ENCODE measurements at regions not wholly inside any gene's neighbourhood (a gene's known extent, or its start where the extent isn't known, plus 50 kb on each side); places are given as distances from the start of the nearest gene placed in this dataset.

GRCh38 chr5:104652271-104652861 lies 1089.8 kb upstream of the NUDT12 start:
- Mint-ChIP-seq H3K4me1 (no peaks in the 10 kb centered on the region), H3K9me3 (peaks cover 26% of the 10 kb centered on the region), H3K27ac (no peak overlapping the region), H3K36me3 (ENCODE audit: low read depth) (no peaks in the 10 kb centered on the region), H3K4me3 (no peak overlapping the region), H3K27me3 (no peaks in the 10 kb centered on the region)
- no peak for DNase-seq
- ATAC-seq: no peak

GRCh38 chr5:104650313-104651055 lies 1087.9 kb upstream of the NUDT12 start:
- no peak for DNase-seq
- no peak for ATAC-seq
- Mint-ChIP-seq H3K36me3 (ENCODE audit: low read depth) (no peaks in the 10 kb centered on the region), H3K27ac (no peak overlapping the region), H3K4me1 (no peaks in the 10 kb centered on the region), H3K4me3 (no peak overlapping the region), H3K9me3 (peaks cover 16% of the 10 kb centered on the region), H3K27me3 (no peaks in the 10 kb centered on the region)

- ATAC-seq (no peak), DNase-seq (no peak)
- no peak overlapping the region for H3K4me3 Mint-ChIP-seq
- no peaks in the 10 kb centered on the region for H3K27me3 Mint-ChIP-seq
- no peaks in the 10 kb centered on the region for H3K36me3 Mint-ChIP-seq (ENCODE audit: low read depth)
- no peaks in the 10 kb centered on the region for H3K4me1 Mint-ChIP-seq
- no peaks in the 10 kb centered on the region for H3K9me3 Mint-ChIP-seq
- H3K27ac Mint-ChIP-seq: no peak overlapping the region
Measured at GRCh38 chr5:104646416-104646815, 1083.8 kb upstream of the NUDT12 start.

- Mint-ChIP-seq H3K4me1 (no peaks in the 10 kb centered on the region), H3K27me3 (no peaks in the 10 kb centered on the region), H3K27ac (no peak overlapping the region), H3K36me3 (ENCODE audit: low read depth) (no peaks in the 10 kb centered on the region), H3K9me3 (no peaks in the 10 kb centered on the region), H3K4me3 (no peak overlapping the region)
- ATAC-seq (no peak), DNase-seq (no peak)
Measured at GRCh38 chr5:104643320-104643719, 1080.7 kb upstream of the NUDT12 start.

- no peak for DNase-seq
- Mint-ChIP-seq H3K36me3 (ENCODE audit: low read depth) (no peaks in the 10 kb centered on the region), H3K4me3 (no peak overlapping the region), H3K27me3 (no peaks in the 10 kb centered on the region), H3K4me1 (no peaks in the 10 kb centered on the region), H3K9me3 (peaks cover 3% of the 10 kb centered on the region), H3K27ac (no peak overlapping the region)
- ATAC-seq: no peak
Measured at GRCh38 chr5:104635227-104635626, 1072.6 kb upstream of the NUDT12 start.

GRCh38 chr5:104628911-104629310 lies 1066.3 kb upstream of the NUDT12 start:
- Mint-ChIP-seq H3K4me3 (no peak overlapping the region), H3K27me3 (no peaks in the 10 kb centered on the region), H3K9me3 (peaks cover 16% of the 10 kb centered on the region), H3K36me3 (ENCODE audit: low read depth) (no peaks in the 10 kb centered on the region), H3K27ac (no peak overlapping the region), H3K4me1 (no peaks in the 10 kb centered on the region)
- ATAC-seq (no peak), DNase-seq (no peak)

GRCh38 chr5:104626122-104626521 lies 1063.5 kb upstream of the NUDT12 start:
- DNase-seq: no peak
- ATAC-seq: no peak
- H3K27me3 Mint-ChIP-seq: no peaks in the 10 kb centered on the region
- no peaks in the 10 kb centered on the region for H3K4me1 Mint-ChIP-seq
- no peak overlapping the region for H3K27ac Mint-ChIP-seq
- H3K36me3 Mint-ChIP-seq (ENCODE audit: low read depth): no peaks in the 10 kb centered on the region
- peaks cover 16% of the 10 kb centered on the region for H3K9me3 Mint-ChIP-seq
- no peak overlapping the region for H3K4me3 Mint-ChIP-seq

GRCh38 chr5:104612005-104612404 lies 1049.4 kb upstream of the NUDT12 start:
- no peaks in the 10 kb centered on the region for H3K36me3 Mint-ChIP-seq (ENCODE audit: low read depth)
- no peak overlapping the region for H3K27ac Mint-ChIP-seq
- no peak overlapping the region for H3K4me3 Mint-ChIP-seq
- no peaks in the 10 kb centered on the region for H3K27me3 Mint-ChIP-seq
- H3K4me1 Mint-ChIP-seq: no peaks in the 10 kb centered on the region
- peaks cover 17% of the 10 kb centered on the region for H3K9me3 Mint-ChIP-seq
- DNase-seq (no peak), ATAC-seq (no peak)

- DNase-seq: no peak
- ATAC-seq: no peak
- Mint-ChIP-seq H3K27me3 (no peaks in the 10 kb centered on the region), H3K4me3 (no peak overlapping the region), H3K4me1 (no peaks in the 10 kb centered on the region), H3K9me3 (peaks cover 21% of the 10 kb centered on the region), H3K27ac (no peak overlapping the region), H3K36me3 (ENCODE audit: low read depth) (no peaks in the 10 kb centered on the region)
Measured at GRCh38 chr5:104611135-104611767, 1048.7 kb upstream of the NUDT12 start.

GRCh38 chr5:104606258-104606829 lies 1043.8 kb upstream of the NUDT12 start:
- H3K4me1 Mint-ChIP-seq: no peaks in the 10 kb centered on the region
- H3K27me3 Mint-ChIP-seq: no peaks in the 10 kb centered on the region
- H3K9me3 Mint-ChIP-seq: peaks cover 9% of the 10 kb centered on the region
- DNase-seq (no peak), ATAC-seq (no peak)
- H3K36me3 Mint-ChIP-seq (ENCODE audit: low read depth): no peaks in the 10 kb centered on the region
- H3K4me3 Mint-ChIP-seq: no peak overlapping the region
- no peak overlapping the region for H3K27ac Mint-ChIP-seq

- Mint-ChIP-seq H3K4me1 (no peaks in the 10 kb centered on the region), H3K36me3 (ENCODE audit: low read depth) (no peaks in the 10 kb centered on the region), H3K27ac (no peak overlapping the region), H3K27me3 (no peaks in the 10 kb centered on the region), H3K4me3 (no peak overlapping the region), H3K9me3 (peaks cover 3% of the 10 kb centered on the region)
- ATAC-seq: no peak
- no peak for DNase-seq
Measured at GRCh38 chr5:104599726-104600125, 1037.1 kb upstream of the NUDT12 start.

GRCh38 chr5:104598285-104598684 lies 1035.7 kb upstream of the NUDT12 start:
- Mint-ChIP-seq H3K27me3 (no peaks in the 10 kb centered on the region), H3K36me3 (ENCODE audit: low read depth) (no peaks in the 10 kb centered on the region), H3K27ac (no peak overlapping the region), H3K4me1 (no peaks in the 10 kb centered on the region), H3K4me3 (no peak overlapping the region), H3K9me3 (peaks cover 7% of the 10 kb centered on the region)
- ATAC-seq (no peak), DNase-seq (no peak)

GRCh38 chr5:104594850-104595249 lies 1032.3 kb upstream of the NUDT12 start:
- DNase-seq: no peak
- ATAC-seq: no peak

GRCh38 chr5:104576677-104577076 lies 1014.1 kb upstream of the NUDT12 start:
- ATAC-seq: no peak
- Mint-ChIP-seq H3K36me3 (ENCODE audit: low read depth) (no peaks in the 10 kb centered on the region), H3K4me3 (no peak overlapping the region), H3K4me1 (no peaks in the 10 kb centered on the region), H3K9me3 (peaks cover 3% of the 10 kb centered on the region), H3K27me3 (no peaks in the 10 kb centered on the region), H3K27ac (no peak overlapping the region)
- DNase-seq: no peak

More at GRCh38 chr5:104594850-104595249, 1032.3 kb upstream of the NUDT12 start:
- no peak overlapping the region for H3K4me3 Mint-ChIP-seq
- H3K9me3 Mint-ChIP-seq: peaks cover 17% of the 10 kb centered on the region
- no peaks in the 10 kb centered on the region for H3K27me3 Mint-ChIP-seq
- H3K4me1 Mint-ChIP-seq: no peaks in the 10 kb centered on the region
- no peak overlapping the region for H3K27ac Mint-ChIP-seq
- H3K36me3 Mint-ChIP-seq (ENCODE audit: low read depth): no peaks in the 10 kb centered on the region

Data from activated naive CD8-positive, alpha-beta T cell treated with anti-CD3 and anti-CD28 coated beads, Interleukin-2, amount 50 U/mL, for 24 hours (primary cell).